GM12892 (cell line): ENCODE measurements at regions not wholly inside any gene's neighbourhood (a gene's known extent, or its start where the extent isn't known, plus 50 kb on each side); places are given as distances from the start of the nearest gene placed in this dataset.

Source experiments
- POLR2A ChIP-seq: IDR thresholded peaks from 2 replicates; pipeline ENCODE4 v1.6.1; 2011; ENCODE audit warnings: low read depth, low read length, control low read depth
- TAF1 ChIP-seq: IDR thresholded peaks from 2 replicates; pipeline ENCODE4 v1.6.1; 2011; ENCODE audit warnings: low read depth, mild to moderate bottlenecking, control low read depth, low read length, borderline replicate concordance

DNA sequence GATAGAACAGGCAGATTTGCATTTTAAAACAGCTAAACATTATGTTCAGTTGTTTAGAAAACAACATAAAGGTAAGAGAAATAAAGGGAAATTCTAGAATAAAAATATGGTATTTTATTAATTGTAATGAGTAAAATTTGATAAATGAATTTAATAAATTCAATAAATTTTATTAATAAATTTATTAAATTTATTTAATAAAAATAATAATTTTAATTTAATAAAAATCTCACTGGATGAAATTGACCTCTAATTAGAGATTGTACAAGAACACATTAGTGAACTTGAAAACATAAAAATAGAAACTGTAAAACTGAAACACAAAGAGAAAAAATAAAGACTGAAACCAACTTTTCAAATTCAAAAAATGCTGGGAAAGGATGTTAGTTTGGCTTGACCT is 605.7 kb upstream of the LRRC4C start:
- TF ChIP-seq TAF1 (no peak), POLR2A (no peak)
